Loucy (cell line): ENCODE measurements at regions not wholly inside any gene's neighbourhood (a gene's known extent, or its start where the extent isn't known, plus 50 kb on each side); places are given as distances from the start of the nearest gene placed in this dataset.

Experiments
- CTCF ChIP-seq: fragments of 200-600 bp; sonication (generic); conservative IDR thresholded peaks from 2 replicates; pipeline ENCODE4 v1.5.1; 2014; ENCODE audit warnings: mild to moderate bottlenecking, antibody characterized with exemption, low read length
- EZH2phosphoT487 ChIP-seq: fragments of 200-600 bp; IDR thresholded peaks from 2 replicates; pipeline ENCODE4 v1.6.1; 2018; ENCODE audit warnings: antibody characterized with exemption, mild to moderate bottlenecking, moderate library complexity, borderline replicate concordance

- TF ChIP-seq CTCF (no peak), EZH2phosphoT487 (no peak)
Measured at GRCh38 chr10:4546500-4546899, 279.5 kb upstream of the AKR1E2 start.
